Smooth muscle cell (in vitro differentiated cells): ENCODE measurements at regions not wholly inside any gene's neighbourhood (a gene's known extent, or its start where the extent isn't known, plus 50 kb on each side); places are given as distances from the start of the nearest gene placed in this dataset.
A peak's percentile ranks its signal among the peaks of the same experiment; 100 is the strongest.

Source experiments
- DNase-seq: peaks from one replicate; lab custom pipeline; 2025; ENCODE audit not compliant: unreplicated experiment; lab: John Stamatoyannopoulos, UW
- H2AFZ ChIP-seq: fragments of 200-600 bp; sonication (generic); 2 replicates; pipeline ENCODE4 v1.6.0; 2016; ENCODE audit warnings: antibody characterized with exemption, low read depth, mild to moderate bottlenecking
- H3F3A ChIP-seq: fragments of 200-600 bp; sonication (generic); 2 replicates; pipeline ENCODE4 v1.6.0; 2017; ENCODE audit warnings: antibody characterized with exemption, low read depth
- H3K27ac ChIP-seq: fragments of 200-600 bp; sonication (generic); 2 replicates; pipeline ENCODE4 v1.5.1; 2016; ENCODE audit warnings: low read depth, mild to moderate bottlenecking
- H3K27me3 ChIP-seq: fragments of 200-600 bp; sonication (generic); 2 replicates; pipeline ENCODE4 v1.6.1; 2016; ENCODE audit warnings: low read depth, mild to moderate bottlenecking
- H3K36me3 ChIP-seq: fragments of 200-600 bp; sonication (generic); 2 replicates; pipeline ENCODE4 v1.5.1; 2016; ENCODE audit warnings: low read depth
- H3K4me1 ChIP-seq: fragments of 200-600 bp; sonication (generic); 2 replicates; pipeline ENCODE4 v1.5.1; 2016; ENCODE audit warnings: low read depth
- H3K4me2 ChIP-seq: fragments of 200-600 bp; sonication (generic); 2 replicates; pipeline ENCODE4 v1.6.0; 2016; ENCODE audit warnings: mild to moderate bottlenecking
- H3K4me3 ChIP-seq: fragments of 200-600 bp; sonication (generic); 2 replicates; pipeline ENCODE4 v1.5.1; 2016; ENCODE audit warnings: mild to moderate bottlenecking
- H3K79me2 ChIP-seq: fragments of 200-600 bp; sonication (generic); 2 replicates; pipeline ENCODE4 v1.6.0; 2016; ENCODE audit warnings: low read depth, mild to moderate bottlenecking
- H3K9ac ChIP-seq: fragments of 200-600 bp; sonication (generic); 2 replicates; pipeline ENCODE4 v1.6.0; 2016; ENCODE audit warnings: low read depth
- H3K9me3 ChIP-seq: fragments of 200-600 bp; sonication (generic); replicated peaks from 2 replicates; pipeline ENCODE4 v1.5.1; 2016; ENCODE audit warnings: low read depth
- H4K20me1 ChIP-seq: fragments of 200-600 bp; sonication (generic); 2 replicates; pipeline ENCODE4 v1.6.0; 2016; ENCODE audit warnings: low read depth
- WGBS: methylation state at CpG from one replicate; pipeline ENCODE4 v1.1.7; 2016; ENCODE audit warnings: low lambda C conversion rate; 5-methylcytosine and 5-hydroxymethylcytosine counted together
- TF ChIP-seq, protein P1 (sequence below): fragments of 200-600 bp; sonication (generic); IDR thresholded peaks from 2 replicates; pipeline ENCODE4 v1.5.1; 2017; ENCODE audit warnings: borderline replicate concordance, mild to moderate bottlenecking, antibody characterized with exemption; ENCODE audit not compliant: insufficient read depth, poor library complexity, severe bottlenecking

DNA sequence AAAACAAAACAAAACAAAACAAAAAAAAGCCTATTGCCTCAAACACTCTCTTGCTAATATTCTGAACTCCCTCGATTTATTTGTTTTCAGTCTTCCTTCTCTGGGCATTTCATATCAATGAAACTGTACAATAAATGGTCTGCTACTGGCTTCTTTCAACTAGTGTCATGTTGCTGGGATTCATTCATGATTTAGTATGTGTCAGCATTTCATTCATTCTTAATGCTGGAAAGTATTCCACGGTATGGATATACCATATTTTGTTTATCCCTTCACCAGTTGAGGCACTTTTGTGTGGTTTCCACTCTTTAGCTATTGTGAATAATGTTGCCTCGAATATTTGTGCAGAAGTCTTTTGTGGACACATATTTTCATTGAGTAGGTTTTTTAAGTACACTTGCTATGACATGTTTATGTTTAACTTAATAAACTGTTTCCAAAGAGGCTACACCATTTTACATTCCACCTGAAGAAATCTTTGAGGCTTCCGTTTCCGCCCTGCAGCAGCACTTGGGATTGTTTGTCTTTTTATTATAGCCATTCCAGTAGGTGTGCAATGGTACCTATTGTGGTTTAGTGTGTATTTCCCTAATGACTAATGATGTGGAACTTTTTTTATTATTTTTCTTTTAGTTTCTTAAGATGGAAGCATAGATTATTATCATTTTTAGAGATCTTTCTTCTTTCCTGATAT lies 543.6 kb upstream of the SOX11 start:
- H3K4me3 ChIP-seq, result no peak overlapping the region
- WGBS, result 87% methylated on average over 5 of the region's 5 CpGs
- H3K4me1 ChIP-seq, result no peaks in the 10 kb centered on the region
- no peaks in the 10 kb centered on the region for H3K9me3 ChIP-seq
- DNase-seq, result no peak
- H3K36me3 ChIP-seq, result no peaks in the 10 kb centered on the region
- H4K20me1 ChIP-seq, result no peaks in the 10 kb centered on the region
- no peak overlapping the region for H2AFZ ChIP-seq
- H3K27me3 ChIP-seq, result no peaks in the 10 kb centered on the region
- no peak overlapping the region for H3K27ac ChIP-seq
- TF ChIP-seq, protein P1, sequence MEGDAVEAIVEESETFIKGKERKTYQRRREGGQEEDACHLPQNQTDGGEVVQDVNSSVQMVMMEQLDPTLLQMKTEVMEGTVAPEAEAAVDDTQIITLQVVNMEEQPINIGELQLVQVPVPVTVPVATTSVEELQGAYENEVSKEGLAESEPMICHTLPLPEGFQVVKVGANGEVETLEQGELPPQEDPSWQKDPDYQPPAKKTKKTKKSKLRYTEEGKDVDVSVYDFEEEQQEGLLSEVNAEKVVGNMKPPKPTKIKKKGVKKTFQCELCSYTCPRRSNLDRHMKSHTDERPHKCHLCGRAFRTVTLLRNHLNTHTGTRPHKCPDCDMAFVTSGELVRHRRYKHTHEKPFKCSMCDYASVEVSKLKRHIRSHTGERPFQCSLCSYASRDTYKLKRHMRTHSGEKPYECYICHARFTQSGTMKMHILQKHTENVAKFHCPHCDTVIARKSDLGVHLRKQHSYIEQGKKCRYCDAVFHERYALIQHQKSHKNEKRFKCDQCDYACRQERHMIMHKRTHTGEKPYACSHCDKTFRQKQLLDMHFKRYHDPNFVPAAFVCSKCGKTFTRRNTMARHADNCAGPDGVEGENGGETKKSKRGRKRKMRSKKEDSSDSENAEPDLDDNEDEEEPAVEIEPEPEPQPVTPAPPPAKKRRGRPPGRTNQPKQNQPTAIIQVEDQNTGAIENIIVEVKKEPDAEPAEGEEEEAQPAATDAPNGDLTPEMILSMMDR, result no peak
- H3F3A ChIP-seq, result no peaks in the 10 kb centered on the region
- no peak overlapping the region for H3K9ac ChIP-seq
- H3K79me2 ChIP-seq, result no peaks in the 10 kb centered on the region
- no peak overlapping the region for H3K4me2 ChIP-seq

DNA sequence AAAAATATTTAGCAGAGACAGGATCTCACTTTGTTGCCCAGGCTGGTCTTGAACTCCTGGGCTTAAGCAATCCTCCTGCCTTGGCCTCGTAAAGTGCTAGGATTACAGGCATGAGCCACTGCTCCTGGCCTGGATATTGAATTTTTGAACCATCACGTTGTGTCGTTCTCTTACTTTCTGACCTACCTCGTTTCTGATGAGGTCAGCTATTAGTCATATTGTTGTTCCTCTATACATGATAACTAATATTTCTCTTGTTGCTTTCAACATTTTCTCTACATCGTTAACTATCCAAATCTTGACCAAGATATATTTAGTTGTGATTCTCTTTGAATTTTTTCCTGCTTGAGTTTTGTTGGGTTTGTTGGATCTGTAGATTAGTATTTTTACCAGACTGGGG lies 541.3 kb upstream of the SOX11 start:
- TF ChIP-seq, protein P1, result no peak
- Histone ChIP-seq H3K4me2 (no peak overlapping the region), H3K27ac (no peak overlapping the region), H3F3A (no peaks in the 10 kb centered on the region), H4K20me1 (no peaks in the 10 kb centered on the region), H3K4me3 (no peak overlapping the region), H3K9me3 (no peaks in the 10 kb centered on the region), H3K36me3 (no peaks in the 10 kb centered on the region), H3K4me1 (no peaks in the 10 kb centered on the region), H3K27me3 (no peaks in the 10 kb centered on the region), H3K79me2 (no peaks in the 10 kb centered on the region), H2AFZ (no peak overlapping the region), H3K9ac (no peak overlapping the region)
- DNase-seq, result no peak
- WGBS, result 70% methylated on average over 5 of the region's 5 CpGs

DNA sequence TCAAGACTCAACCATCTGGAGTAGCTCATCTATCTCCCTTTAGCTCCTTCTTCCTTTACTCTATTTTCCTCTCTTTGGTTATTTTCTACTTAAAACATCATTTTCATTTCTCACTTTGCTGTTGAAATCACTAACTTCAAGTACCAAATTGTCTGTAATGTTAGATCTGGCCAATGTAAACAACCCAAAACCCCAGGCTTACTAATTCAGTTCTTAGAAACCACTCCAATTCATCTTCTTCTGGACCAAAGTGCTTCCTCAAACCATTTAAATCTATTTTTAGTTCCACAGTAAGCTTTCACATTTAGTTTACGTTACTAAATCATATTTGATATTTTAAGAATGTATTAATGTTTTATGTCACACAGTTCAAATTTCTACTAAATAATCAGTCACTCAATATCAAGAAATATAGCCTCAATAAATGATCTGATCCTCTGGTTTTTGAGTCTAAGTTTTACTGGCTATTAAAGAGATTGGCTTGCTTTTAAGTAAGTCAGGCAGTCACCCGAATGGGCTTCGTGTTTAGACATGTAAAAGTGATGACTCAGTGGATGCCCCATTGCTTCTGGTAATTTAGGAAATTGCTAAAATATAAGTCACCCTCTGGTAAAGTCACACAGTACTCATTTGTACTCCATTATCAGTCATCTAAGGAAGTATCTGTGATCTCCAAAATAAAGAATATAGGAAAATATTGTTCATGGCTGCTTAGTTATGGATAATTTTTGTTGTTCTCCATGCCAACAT lies 527.2 kb upstream of the SOX11 start:
- no peaks in the 10 kb centered on the region for H3K4me1 ChIP-seq
- peaks cover 10% of the 10 kb centered on the region for H3F3A ChIP-seq
- no peaks in the 10 kb centered on the region for H3K9me3 ChIP-seq
- no peaks in the 10 kb centered on the region for H3K36me3 ChIP-seq
- H3K4me3 ChIP-seq, result no peak overlapping the region
- TF ChIP-seq, protein P1, result no peak
- WGBS, result under 1% methylated on average over 3 of the region's 3 CpGs
- no peaks in the 10 kb centered on the region for H3K27me3 ChIP-seq
- peak overlapping the region; percentile 0 for H2AFZ ChIP-seq
- H3K4me2 ChIP-seq, result peak overlapping the region; percentile 61
- DNase-seq, result no peak
- H3K79me2 ChIP-seq, result no peaks in the 10 kb centered on the region
- peak overlapping the region; percentile 84 for H3K27ac ChIP-seq
- no peaks in the 10 kb centered on the region for H4K20me1 ChIP-seq
- peak overlapping the region; percentile 5 for H3K9ac ChIP-seq
